GM20000 (cell line): ENCODE measurements at regions not wholly inside any gene's neighbourhood (a gene's known extent, or its start where the extent isn't known, plus 50 kb on each side); places are given as distances from the start of the nearest gene placed in this dataset.

ENCODE experiments used
- DNase-seq: peaks from one replicate; pipeline ENCODE4 v3.0.0; 2012; ENCODE audit warnings: low spot score
- TF ChIP-seq, protein P1 (sequence below): IDR thresholded peaks from 2 replicates; pipeline ENCODE4 v1.5.1; 2012; ENCODE audit warnings: mild to moderate bottlenecking, control low read depth; ENCODE audit errors: extremely low read depth, missing control alignments

DNA sequence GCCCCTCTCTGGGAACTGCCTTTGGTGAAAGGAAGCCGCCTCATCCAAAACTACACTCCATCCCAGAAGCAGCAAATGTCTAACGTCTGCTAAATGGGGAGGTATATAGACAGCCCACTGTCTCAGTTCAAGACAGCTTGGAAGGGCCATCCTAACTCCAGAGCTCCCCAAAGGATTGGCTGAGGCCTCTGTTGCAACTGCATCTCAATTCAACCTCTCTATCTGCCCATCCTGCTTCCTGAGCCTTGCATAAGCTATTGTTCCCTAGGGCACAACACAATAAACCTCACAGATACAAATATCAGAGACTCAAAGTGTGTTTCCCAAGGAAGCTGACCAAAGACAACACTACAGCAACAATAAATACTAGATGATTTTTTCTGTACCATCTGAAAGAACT, 495.2 kb upstream of the SOX5 start:
- no peak for DNase-seq
- TF ChIP-seq, protein P1, sequence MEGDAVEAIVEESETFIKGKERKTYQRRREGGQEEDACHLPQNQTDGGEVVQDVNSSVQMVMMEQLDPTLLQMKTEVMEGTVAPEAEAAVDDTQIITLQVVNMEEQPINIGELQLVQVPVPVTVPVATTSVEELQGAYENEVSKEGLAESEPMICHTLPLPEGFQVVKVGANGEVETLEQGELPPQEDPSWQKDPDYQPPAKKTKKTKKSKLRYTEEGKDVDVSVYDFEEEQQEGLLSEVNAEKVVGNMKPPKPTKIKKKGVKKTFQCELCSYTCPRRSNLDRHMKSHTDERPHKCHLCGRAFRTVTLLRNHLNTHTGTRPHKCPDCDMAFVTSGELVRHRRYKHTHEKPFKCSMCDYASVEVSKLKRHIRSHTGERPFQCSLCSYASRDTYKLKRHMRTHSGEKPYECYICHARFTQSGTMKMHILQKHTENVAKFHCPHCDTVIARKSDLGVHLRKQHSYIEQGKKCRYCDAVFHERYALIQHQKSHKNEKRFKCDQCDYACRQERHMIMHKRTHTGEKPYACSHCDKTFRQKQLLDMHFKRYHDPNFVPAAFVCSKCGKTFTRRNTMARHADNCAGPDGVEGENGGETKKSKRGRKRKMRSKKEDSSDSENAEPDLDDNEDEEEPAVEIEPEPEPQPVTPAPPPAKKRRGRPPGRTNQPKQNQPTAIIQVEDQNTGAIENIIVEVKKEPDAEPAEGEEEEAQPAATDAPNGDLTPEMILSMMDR, result no peak

DNA sequence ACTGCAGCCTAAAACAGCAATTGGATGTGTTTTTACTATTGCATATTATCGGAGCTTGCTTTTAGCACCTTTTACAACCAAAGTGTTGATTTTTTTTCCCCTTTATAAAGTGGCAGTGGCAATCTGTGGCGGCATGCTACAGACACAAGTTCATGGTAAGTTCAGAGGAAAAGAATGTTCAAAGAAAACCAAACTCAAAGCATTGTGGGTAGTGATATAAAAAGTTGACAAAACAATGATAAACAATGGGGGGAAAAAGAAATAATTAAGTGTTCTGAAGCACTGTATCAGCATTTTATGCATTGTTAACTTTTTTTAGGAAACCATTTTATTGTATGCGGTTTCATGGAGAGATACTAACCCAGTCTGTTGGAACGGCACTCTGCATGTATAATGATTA, 492.0 kb upstream of the SOX5 start:
- TF ChIP-seq, protein P1, result no peak
- no peak for DNase-seq

DNA sequence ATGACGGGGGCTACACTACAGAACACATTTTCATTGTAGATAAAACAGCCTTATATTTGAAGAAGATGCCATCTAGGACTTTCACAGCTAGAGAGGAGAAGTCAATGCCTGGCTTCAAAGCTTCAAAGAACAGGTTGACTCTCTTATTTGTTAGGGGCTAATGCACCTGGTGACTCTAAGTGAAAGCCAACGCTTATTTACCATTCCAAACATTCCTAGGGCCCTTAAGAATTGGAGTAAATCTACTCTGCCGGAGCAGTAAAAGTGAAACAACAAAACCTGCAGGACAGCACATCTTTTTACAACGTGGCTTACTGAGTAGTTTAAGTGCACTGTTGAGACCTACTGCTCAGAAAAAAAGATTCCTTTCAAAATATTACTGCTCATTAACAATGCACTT, 487.2 kb upstream of the SOX5 start:
- TF ChIP-seq, protein P1, result no peak
- DNase-seq, result no peak

DNA sequence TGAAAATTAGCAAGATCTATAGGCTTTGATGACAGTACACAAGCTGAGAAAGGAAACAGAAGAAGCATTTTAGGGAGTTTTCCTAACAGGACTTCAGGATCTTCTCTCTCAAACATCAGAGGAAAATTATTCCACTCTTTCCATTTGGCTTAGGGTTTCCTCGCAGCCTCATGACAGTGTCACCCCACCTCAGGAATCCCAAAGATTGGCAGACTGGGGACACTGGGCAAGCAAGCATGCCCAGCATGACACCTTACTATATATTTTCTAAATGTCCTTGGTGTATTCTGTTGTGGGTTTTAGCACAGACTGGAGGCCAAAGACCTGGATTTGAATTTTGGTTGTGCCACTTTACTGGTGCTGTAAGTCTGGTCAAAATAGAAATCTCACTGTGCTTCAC, 482.4 kb upstream of the SOX5 start:
- TF ChIP-seq, protein P1, result no peak
- DNase-seq, result no peak

DNA sequence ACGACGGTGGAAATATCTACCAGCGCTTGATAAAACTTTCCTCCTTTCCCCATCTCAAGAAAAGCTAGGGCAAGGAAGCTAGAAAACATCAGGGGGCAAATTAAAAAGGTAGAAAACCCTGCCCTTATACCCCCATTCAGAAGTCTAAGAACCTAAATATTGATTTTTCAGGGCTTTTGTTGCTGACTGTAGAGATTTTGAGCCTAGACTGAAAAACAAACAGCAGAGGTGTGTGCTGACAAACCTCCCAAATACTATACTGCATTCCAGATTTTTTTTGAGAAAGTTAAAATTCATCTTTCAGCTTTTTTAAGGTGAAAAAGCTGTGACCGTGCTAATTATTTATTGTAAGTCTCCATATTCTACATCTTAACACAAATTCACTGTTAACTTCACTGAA, 478.3 kb upstream of the SOX5 start:
- no peak for DNase-seq
- TF ChIP-seq, protein P1, result no peak

DNA sequence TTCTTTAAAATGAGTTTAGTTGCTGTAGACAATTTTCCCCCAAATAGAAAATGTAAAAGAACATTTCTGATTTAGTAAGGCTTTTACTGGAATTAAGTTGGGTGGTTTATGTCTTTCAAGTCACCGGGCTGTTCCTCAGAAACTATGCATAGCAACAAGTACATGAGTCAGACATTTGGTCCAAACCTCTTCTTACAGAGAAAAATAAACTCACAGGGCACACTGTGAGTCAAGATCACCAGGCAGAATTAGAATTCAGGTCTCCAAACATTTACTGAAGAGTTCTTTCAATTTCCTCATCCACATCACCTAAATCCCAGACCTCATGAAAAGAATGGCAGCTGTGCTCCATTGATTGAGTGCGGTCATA, 476.1 kb upstream of the SOX5 start:
- TF ChIP-seq, protein P1, result no peak
- no peak for DNase-seq

DNA sequence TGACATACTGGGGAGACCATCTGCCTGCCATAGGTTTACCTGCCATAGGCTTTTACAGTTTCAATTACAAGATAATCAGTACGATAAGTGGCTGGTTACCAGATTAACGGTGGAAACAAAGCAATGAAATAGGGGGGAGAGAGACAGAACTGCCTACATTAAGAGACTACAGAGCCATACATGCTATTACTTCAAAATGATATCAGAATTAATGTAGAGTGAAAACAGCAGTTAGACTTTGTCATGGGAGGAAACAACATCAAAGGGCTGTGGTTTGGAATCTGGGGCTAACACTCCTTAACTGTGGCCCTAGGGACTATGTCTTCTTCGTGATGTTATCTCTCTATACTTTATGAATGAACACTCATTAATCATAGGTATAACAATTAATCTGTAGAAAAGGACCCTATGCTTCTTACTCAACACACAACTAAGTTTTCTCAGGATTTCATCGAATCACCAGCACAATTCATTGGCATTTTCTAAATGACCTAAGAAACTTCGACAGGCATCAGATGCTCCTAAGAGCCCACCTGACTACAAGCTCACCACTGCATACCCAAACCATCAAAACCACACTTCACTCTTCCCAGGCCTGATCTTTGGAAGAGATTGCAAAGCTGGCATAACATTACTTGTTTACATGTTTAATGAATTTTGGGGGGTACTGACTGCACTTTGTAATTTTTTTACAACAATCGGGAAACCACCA, 475.6 kb upstream of the SOX5 start:
- no peak for DNase-seq
- TF ChIP-seq, protein P1, result no peak
